GM19238 (cell line): ENCODE measurements at regions not wholly inside any gene's neighbourhood (a gene's known extent, or its start where the extent isn't known, plus 50 kb on each side); places are given as distances from the start of the nearest gene placed in this dataset.
"Not testable (repeated sequence)": the region's sequence is repeated elsewhere in the genome, so short reads cannot be mapped to it uniquely, and the experiment has no call there.

Experiments used
- DNase-seq: peaks from one replicate; pipeline ENCODE4 v3.0.0; 2011; ENCODE audit warnings: low spot score; ENCODE audit not compliant: insufficient read length

DNA sequence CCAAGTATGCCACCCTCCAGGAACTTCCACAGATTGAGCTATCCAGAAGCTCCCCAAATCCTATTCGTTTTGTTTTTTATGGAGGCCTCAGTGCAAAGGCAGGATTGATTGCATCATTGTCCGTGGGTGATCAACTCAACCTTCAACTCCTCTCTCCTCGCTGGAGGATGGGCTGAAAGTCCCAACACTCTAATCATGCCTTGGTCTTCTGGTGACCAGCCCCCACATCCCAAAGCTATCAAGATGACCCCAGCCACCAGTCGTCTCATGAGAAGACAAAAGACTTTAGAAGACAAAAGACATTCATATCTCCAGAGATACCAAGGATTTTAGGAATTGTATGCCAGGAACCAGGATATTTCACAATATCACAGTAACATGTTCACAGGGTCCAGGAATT, 441.6 kb upstream of the WWC1 start:
- no peak for DNase-seq

DNA sequence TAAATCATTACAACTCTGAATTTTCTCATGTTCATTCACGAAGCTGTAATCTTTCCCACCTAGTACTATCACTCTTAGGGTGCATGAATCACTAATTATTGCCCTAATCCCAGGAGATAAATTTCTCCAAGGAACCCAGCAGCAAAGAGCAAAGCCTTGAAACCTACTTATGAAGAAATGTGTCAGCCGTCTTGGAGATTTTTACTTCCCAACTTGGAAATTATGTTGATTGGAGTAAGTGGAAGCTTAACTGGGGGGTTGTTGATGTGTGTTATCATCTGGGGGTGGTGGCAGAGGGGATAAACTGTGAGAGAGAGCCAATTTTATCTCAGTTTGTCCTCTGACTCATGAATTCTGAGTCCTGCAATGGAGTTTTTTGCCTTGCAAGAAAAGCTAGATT, 440.5 kb upstream of the WWC1 start:
- DNase-seq = no peak

DNA sequence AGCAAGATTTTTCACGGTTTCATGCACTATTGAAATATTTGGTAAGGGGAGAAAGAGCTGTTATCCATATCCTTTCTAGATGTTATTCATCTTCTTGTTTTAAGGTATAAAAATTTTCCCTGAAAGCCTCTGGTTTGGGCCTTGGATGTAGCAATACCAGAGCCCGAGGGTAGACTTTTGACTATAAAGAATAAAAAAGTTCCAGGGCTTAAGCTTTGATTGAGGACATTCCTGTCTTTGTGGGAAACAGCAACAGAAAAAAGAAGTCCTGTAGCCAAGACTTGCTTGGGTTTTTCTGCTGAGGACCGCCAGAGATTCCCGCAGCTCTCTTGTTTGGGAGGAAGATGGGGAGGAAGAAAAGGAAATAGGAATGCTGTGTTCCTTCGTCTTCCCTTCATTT, 440.0 kb upstream of the WWC1 start:
- DNase-seq = no peak

DNA sequence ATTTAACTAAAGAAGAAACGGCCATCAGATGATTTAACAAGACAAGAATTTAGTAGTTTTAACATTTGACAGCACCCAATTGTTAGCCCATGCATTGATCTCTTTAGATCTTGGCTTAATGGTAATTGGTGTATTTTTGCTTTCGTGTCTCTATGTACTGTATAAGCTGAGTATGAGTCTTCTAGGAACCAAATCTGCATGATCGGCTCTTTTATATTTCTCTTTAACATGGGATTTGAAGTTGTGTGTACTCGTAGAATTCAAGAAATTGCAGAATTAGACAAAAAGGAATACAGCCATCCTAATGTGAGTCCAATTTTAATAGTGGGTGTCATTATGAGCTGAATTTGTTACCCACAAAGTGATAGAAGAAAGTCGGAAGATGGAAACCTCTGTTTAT, 438.9 kb upstream of the WWC1 start:
- DNase-seq = no peak

DNA sequence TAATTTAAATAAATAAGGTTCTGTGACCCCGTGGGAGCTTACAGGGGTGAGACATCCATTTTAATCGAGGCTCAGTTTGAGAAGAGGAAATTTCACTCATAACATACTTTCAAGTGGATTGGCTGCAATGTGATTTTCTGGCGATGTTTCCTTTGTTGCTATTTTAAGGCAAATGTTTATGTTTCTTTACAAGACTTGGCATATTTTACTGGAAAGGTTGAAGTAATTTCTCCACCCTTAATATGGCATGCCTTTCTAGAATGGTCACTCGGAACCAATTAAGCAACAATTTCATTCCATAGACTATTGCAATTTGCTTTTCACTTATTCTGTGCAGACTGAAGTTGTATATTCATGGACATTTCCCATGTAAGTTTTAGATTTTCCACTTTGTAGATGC, 438.0 kb upstream of the WWC1 start:
- no peak for DNase-seq

DNA sequence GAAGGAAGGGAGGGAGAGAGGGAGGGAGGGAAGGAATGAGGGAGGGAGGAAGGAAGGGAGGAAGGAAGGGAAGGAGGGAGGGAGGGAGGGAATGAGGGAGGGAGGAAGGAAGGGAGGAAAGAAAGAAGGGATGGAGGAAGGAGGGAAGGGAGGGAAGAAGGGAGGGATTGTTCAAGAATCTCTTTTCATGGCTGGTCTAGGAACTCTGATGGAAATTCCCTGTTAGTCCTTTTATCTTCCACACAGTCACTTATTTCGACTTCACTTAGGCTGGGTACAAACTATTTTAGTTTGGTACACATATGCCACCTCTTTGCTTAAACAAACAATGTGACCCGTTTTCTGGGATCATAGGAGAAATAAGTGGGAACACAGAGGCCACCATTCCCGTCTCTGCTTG, 435.6 kb upstream of the WWC1 start:
- no peak for DNase-seq

DNA sequence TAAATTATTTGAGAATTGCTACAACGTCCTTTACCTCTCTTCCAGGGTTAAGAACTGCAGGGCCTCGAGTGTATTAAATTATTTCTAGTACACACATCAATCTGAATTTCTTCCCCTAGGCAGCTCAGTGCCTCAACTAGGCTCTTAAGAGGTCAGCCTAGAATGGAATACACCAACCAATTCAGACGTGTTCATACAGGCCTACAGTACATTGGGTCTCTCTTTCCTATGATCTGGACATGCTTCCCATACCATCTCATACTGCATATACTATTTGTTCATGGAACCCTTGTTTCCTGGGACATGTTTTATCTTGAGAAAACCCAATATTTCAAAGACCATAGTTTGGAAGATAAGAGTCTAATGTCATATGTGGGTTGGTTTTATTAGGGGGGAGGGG, 434.1 kb upstream of the WWC1 start:
- no peak for DNase-seq

DNA sequence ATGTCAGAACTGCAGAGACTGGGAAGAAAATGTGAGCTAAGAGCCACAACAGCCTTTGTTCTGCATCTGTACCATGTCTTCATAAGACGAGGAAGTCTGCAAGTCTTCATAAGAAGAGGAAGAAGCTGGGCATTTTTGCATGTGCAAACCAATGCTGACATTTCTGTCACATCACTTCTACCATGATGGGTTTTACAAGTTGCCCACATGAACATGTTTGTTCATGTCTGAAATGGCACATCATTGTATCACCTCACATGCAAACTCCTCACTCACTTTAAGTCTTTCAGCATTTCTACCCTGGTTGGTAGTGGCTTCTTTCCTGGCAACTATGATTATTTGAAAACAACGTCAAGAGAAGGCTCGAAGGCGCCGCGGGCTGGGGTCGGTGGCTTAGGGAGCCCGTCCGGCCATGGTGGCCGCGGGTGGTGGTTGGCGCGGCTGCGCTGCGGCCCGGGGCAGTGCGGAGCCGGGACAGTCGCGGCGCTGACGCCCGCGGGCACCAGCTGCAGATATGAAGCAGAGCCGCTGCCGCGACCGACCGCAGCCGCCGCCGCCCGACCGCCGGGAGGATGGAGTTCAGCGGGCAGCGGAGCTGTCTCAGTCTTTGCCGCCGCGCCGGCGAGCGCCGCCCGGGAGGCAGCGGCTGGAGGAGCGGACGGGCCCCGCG, 433.1 kb upstream of the WWC1 start:
- not testable (repeated sequence) for DNase-seq

DNA sequence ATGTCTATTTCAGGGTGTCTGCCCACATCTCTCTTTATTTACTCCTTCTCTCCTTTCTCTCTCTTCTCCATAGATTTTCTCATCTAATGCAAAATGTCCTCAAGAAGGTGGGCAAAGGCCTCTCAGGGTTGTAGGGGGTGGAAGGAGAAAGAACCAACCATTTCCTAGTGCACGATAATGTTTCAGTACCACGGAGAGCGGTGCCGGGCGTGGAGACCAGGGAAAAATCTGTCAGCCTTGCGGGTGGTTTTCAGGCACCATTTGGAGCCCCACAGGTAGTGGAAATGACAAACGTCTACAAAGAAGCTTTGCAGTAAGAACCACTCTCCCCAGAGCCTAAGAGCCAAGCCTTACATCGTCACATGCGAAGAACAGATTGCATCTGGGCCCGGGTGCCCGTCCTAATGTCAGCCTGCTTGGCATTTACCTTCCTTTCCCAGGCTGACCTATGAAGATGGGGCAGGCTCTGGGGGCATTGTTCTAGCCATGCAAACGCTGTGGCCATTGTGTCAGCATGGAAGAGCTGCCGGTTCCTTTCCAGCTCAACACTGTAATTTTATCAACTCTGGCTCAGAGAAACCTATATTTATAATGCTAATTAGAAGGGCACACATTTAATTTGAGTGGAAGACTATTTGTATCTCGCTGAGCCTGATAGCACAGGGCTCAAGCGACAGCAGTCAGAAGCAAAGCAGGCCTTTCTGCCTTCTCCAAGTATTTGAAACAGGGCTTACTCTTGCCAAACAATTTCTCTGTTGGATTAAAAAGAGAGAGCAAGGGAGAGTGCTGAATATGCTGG, 430.1 kb upstream of the WWC1 start:
- no peak for DNase-seq

DNA sequence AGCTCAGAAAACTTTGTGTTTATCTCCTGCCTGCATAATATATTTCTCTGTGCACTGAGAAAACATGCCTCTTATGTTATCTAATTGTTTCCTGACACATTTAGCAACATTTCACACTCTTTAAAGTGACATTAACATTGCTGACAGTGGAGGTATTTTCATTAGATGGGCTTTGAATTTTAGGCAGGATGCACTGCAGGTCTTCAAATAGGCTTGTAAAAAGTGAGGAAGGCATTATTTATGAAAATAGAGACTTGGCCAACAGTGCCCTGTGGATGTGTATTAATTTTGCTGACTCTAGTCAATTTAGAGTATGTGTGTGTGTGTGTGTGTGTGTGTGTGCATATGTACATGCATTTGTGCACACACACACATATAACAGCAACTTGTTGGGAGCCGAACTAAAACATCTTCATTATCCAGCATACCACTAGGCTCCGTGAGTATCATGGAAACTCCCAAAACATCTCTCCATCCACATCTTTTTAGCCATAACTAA, 429.5 kb upstream of the WWC1 start:
- no peak for DNase-seq

DNA sequence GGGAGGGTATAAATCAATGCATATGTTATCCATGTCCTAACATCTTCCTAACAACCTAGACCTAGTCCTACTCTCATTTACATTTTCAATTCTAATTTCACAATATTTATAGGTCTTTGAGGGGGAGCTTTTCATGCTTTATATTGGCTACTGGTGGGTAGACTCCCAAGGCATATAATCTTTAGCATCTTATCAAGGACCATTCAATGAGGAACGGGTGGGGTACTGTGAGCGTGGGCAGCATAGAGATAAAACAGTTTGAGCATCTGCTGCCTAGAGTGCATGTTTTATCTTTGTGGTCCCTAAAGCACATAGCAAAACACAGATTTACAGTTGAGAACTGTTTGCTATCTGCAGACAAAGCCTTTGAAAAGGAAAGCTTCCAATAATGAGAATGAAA, 427.6 kb upstream of the WWC1 start:
- DNase-seq = no peak

DNA sequence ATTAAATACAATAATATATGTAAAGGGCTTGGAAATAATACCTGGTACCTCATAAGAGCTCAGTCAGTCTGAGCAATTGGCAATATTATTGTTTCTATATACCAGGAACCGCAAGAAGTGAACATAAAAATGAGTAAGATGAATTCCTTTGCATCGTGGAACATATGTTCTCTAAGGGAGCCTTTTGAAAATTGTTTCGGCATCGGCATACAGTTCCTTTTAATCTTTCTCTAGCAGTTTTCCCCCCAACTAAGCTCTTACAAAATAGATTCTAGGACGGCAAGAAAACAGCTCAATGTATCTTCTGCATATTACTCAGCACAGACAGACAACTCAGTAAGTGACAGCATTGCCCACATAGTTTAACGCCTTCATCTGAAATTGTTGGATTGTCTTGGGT, 426.6 kb upstream of the WWC1 start:
- no peak for DNase-seq

DNA sequence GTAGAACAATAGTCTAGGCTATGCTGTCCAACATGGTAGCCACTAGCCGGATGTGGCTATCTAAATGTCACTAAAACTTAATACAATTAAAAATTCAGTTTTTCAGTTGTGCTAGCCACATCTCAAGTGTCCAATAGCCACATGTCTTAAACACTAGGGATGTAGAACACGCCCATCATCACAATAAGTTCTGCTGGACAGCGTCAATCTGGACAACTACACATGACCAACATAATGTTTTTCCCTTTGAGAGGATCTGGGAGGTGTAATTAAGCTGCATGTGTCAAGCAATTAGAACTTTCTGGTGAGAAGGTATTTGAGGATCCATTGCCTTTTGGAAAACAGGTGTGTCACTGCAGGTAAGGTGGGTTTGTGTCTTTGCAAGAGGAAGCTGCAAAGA, 424.6 kb upstream of the WWC1 start:
- no peak for DNase-seq

DNA sequence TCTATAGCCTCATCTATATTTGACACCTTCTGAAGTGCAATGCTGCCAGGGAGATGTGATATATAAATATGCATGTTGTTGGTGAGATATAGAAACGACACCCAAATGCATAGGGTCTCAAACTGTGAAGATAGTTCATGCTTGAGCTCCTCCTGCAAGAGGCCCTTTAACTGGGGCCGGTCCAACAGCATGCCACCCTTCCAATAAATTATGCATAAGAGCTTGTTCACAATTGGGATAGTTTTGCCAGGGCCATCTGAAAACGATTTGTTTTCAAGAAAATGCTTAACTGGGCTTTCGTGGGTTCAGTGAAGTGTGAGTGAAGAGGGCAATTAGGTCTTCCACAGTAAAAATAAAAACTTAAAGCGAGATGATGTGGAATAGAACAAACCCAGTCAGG, 424.2 kb upstream of the WWC1 start:
- DNase-seq = no peak

DNA sequence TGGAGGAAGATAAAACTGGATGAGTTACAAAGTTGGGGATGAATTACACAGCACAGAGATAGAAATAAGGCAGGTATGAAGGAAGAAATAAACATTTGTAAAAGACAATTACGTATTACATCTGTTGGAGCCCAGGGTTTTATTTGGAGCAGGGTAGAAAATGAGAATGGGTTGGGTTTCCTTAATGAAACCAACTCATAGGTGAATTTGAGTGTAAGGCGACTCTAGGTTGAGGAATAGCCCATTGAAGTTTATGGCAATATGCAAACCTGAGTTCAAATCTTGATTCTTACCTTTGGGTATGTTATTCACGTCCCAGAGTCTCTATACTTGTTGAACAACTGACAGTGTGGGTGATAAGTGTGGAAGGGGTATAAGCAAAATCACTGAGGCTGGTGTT, 422.3 kb upstream of the WWC1 start:
- no peak for DNase-seq

DNA sequence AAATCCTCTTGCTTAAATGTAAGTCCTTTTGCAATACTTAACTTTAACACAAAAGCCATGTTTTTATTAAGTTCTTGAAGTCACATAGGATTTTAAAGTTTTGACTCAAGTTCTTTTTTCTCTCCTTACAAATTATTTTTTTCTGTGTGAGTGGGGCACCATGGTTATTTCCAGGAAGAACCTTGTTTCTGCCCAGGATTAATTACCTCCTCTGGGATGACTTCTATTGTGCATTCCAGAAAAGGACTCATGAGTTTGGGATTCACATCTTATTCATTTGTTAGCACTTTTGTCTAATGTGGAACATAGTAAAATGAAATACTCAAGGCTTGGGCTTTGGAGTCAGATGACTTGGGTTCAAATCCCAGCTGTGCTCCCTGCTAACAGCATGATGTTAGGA, 421.4 kb upstream of the WWC1 start:
- no peak for DNase-seq

DNA sequence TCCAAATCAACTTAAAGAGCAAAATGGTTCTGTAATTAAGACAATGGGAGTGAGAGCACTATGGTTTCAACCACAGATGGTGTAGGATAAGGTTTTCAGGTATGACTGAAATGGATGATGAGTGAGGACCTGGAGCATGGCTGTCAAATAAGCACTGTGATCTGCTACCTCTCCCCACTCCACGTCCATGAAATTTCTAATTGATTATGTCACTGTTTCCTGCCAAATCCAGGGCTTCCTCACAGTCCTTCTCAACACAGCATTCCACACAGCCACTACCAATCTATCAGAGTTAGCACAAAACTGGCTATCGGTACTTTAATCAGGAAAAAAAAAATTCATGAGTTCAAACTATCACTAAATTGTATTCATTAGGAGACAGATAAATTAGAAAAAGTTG, 420.4 kb upstream of the WWC1 start:
- no peak for DNase-seq

DNA sequence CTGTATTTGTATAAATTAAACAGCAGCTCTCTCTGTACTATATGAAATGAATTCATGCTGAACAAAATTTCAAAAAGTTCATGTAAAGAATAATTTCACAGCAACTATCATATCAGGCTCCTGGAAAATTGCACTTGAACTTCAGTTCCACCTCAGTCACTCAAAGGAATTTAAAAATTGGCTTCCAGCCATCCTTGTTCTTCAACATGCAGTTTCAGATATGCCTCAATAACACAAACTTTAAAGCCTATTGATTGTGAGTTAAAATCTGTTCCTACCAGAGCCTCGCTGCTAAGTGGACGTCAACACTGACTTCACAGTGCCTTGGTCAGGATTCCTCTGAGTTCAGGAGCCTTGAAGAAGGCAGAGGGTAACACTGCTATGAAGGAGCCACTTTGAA, 418.7 kb upstream of the WWC1 start:
- no peak for DNase-seq

DNA sequence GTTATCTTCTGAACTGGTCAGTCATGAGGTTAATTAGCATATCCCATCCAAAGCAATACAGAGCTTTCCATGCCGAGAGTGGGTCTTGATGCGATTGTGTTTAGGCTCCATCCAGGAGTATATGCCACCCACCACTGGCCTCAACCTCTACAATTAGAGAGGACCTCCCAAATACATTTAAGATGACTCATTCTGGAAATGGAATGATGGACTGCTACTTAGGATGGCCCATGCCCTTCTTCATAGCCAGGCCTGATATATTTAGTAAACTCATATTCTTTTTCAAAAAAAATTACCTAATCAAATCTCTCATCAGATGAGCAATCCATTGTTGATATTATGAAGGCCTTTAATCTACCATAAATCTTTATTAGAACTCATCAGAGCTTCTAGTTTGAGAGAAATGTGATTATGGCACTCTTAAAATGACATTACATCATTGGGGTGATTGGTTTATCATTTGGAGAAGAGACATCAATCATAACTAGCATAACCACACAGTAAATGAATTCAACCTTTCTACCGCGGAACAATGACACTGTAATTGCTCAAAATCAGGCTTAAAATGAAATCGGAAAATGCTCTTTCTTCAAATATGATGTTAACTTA, 414.2 kb upstream of the WWC1 start:
- DNase-seq = no peak

DNA sequence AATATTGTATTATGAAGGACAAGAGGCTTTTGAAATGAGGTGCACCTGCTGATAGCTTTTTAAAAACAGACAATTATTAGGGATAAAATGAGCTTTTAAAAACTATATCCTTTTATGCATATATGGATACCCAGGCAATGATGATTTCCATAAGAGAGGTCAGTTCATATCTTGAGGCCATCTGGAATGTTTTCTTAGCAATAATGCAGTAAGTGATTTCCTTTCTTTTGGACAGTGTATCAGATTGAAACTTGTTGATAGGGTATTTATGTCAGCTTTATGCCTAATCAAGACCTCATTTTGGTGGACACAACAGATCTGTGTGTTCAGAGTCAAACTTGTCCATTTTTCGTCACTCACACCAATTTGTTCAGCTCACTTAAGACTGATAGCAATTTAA, 413.5 kb upstream of the WWC1 start:
- no peak for DNase-seq

DNA sequence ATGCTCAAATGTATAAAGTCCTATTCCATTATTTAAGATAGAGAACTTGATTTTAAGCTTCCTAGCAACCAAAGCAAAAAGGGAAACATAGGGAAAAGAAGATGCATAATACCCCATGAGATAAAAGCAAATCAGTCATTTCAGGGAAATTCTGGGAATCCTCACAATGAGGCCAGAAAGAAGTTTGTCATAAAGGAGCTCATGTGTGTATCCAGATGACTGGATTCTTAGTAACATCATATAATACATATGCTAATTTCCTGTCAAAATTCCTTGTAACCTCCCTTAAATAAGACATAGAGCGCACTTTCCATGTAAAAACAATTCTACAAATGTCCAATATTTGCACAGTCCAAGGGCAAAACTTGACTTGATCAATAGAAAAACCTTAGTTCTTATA, 411.0 kb upstream of the WWC1 start:
- DNase-seq = no peak

DNA sequence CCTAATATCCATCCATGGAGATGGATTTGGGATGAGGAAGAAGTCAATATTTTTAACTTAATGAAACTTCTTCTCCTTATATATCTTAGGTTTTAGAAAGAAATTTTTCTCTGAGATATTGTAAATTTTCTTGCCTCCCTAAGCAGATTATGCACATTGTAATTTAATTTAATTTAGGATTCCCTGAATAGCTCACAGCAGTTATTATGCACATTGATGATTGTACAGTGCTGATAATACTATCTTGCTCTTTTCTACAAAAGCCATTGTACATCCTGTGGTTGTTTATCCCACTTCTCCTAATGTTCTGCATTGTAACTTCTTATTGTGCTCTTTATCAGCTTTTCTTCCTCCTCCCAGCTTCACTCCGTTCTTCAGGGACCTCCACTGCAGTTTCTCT, 410.4 kb upstream of the WWC1 start:
- no peak for DNase-seq

DNA sequence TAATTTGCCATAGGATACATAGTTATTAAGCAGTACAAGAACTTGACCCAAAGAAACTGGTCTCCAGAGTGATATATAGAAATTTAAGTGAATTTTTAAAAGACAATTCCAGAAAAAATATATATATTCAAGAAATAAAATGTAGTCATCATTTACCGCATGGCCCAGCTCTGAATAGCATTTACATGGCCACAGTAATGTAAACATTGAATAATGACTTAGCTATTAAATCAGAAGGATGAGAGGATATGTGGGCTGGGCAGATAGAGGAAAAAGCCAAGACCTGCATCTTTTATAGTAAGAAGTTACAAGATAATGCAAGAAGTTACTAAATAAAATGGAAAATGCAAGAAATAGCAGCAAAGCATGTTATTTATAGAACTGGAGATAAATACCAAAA, 405.2 kb upstream of the WWC1 start:
- no peak for DNase-seq
